IMR-90 (cell line): ENCODE measurements at regions not wholly inside any gene's neighbourhood (a gene's known extent, or its start where the extent isn't known, plus 50 kb on each side); places are given as distances from the start of the nearest gene placed in this dataset.
A peak's percentile ranks its signal among the peaks of the same experiment; 100 is the strongest.

ENCODE experiments used
- ATAC-seq: fragments of 200-7000 bp; cut with Tn5 transposase; 2 replicates; pipeline ENCODE4 v1.9.1; 2020; ENCODE audit warnings: low read depth, mild to moderate bottlenecking, moderate library complexity
- BruUV-seq: library from RNA; stranded (reverse); fragments of 400-500 nt; replicated peaks from 2 replicates; lab custom pipeline; 2021; lab: Mats Ljungman, UMichigan
- CTCF ChIA-PET: fragments of 300-600 bp; formaldehyde crosslinking; extraction: SDS; loops from one replicate; lab custom pipeline; 2021; ENCODE audit warnings: antibody characterized with exemption; lab: Yijun Ruan, JAX
- POLR2A ChIA-PET: fragments of 300-600 bp; sonication (Branson Sonifier 250); formaldehyde crosslinking; loops from one replicate; lab custom pipeline; 2022; ENCODE audit warnings: antibody characterized with exemption; ENCODE audit not compliant: unreplicated experiment; lab: Charles Lee
- DNase-seq: peaks from one replicate; pipeline ENCODE4 v3.0.0; 2013
- H2AFZ ChIP-seq: replicated peaks from 2 replicates; pipeline ENCODE3; 2013; ENCODE audit warnings: low read length, mild to moderate bottlenecking; ENCODE audit not compliant: poor library complexity
- H2AK5ac ChIP-seq: 2 replicates; pipeline ENCODE4 v1.6.1; 2013; ENCODE audit warnings: low read depth, low read length, inconsistent platforms
- H2AK9ac ChIP-seq: replicated peaks from 2 replicates; pipeline ENCODE3; 2013; ENCODE audit warnings: mild to moderate bottlenecking, low read depth, low read length, moderate library complexity; ENCODE audit not compliant: poor library complexity
- H2BK120ac ChIP-seq: 2 replicates; pipeline ENCODE4 v1.6.1; 2013; ENCODE audit warnings: low read depth, low read length, inconsistent platforms
- H2BK15ac ChIP-seq: 3 replicates; pipeline ENCODE4 v1.6.1; 2013; ENCODE audit warnings: low read depth, low read length, inconsistent platforms
- H2BK20ac ChIP-seq: 2 replicates; pipeline ENCODE4 v1.6.1; 2013; ENCODE audit warnings: low read depth, mild to moderate bottlenecking, inconsistent platforms, low read length, moderate library complexity
- H2BK5ac ChIP-seq: 2 replicates; pipeline ENCODE4 v1.6.1; 2013; ENCODE audit warnings: mild to moderate bottlenecking, low read depth, low read length, inconsistent platforms; ENCODE audit not compliant: poor library complexity, severe bottlenecking
- H3K14ac ChIP-seq: replicated peaks from 2 replicates; pipeline ENCODE4 v1.6.1; 2013; ENCODE audit warnings: low read depth, low read length, inconsistent platforms
- H3K18ac ChIP-seq: 2 replicates; pipeline ENCODE4 v1.6.1; 2013; ENCODE audit warnings: low read depth, low read length, control low read depth
- H3K23ac ChIP-seq: 2 replicates; pipeline ENCODE4 v1.6.1; 2013; ENCODE audit warnings: low read depth, low read length, inconsistent platforms
- H3K27ac ChIP-seq: 2 replicates; pipeline ENCODE4 v1.5.1; 2013; ENCODE audit warnings: mild to moderate bottlenecking, control low read depth, low read length; ENCODE audit not compliant: insufficient read depth
- H3K27me3 ChIP-seq: 2 replicates; pipeline ENCODE4 v1.6.1; 2013; ENCODE audit warnings: low read length; ENCODE audit not compliant: control insufficient read depth, insufficient read depth
- H3K36me3 ChIP-seq: 2 replicates; pipeline ENCODE4 v1.6.1; 2013; ENCODE audit warnings: low read length, mixed read lengths; ENCODE audit not compliant: control insufficient read depth, insufficient read depth
- H3K4ac ChIP-seq: 2 replicates; pipeline ENCODE4 v1.6.1; 2013; ENCODE audit warnings: low read depth, low read length, inconsistent platforms
- H3K4me1 ChIP-seq: 2 replicates; pipeline ENCODE4 v1.6.1; 2013; ENCODE audit warnings: low read length, mixed read lengths; ENCODE audit not compliant: control insufficient read depth, insufficient read depth
- H3K4me2 ChIP-seq: 2 replicates; pipeline ENCODE4 v1.6.1; 2013; ENCODE audit warnings: low read depth, mild to moderate bottlenecking, control low read depth, low read length, moderate library complexity
- H3K4me3 ChIP-seq: 2 replicates; pipeline ENCODE4 v1.5.1; 2013; ENCODE audit warnings: low read depth, mild to moderate bottlenecking, control low read depth, low read length, moderate library complexity; ENCODE audit not compliant: insufficient read depth
- H3K56ac ChIP-seq: 2 replicates; pipeline ENCODE4 v1.6.1; 2013; ENCODE audit warnings: low read length, inconsistent platforms; ENCODE audit not compliant: insufficient read depth; ENCODE audit errors: extremely low read depth
- H3K79me1 ChIP-seq, 2 experiments: 2 replicates each; pipeline ENCODE4 v1.6.1; 2013; ENCODE audit warnings: low read length in 2 of 2, inconsistent platforms in 1 of 2, low read depth in 1 of 2
- H3K9ac ChIP-seq: 2 replicates; pipeline ENCODE4 v1.6.1; 2013; ENCODE audit warnings: low read depth, low read length, control low read depth
- H3K9me1 ChIP-seq: 2 replicates; pipeline ENCODE4 v1.6.1; 2013; ENCODE audit warnings: low read length, inconsistent platforms; ENCODE audit not compliant: insufficient read depth
- H3K9me3 ChIP-seq: 2 replicates; pipeline ENCODE4 v1.6.1; 2013; ENCODE audit warnings: low read length; ENCODE audit not compliant: control insufficient read depth, insufficient read depth
- H4K20me1 ChIP-seq: 2 replicates; pipeline ENCODE4 v1.6.1; 2013; ENCODE audit warnings: low read length, inconsistent platforms; ENCODE audit not compliant: insufficient read depth
- H4K5ac ChIP-seq: 2 replicates; pipeline ENCODE4 v1.6.1; 2013; ENCODE audit warnings: mild to moderate bottlenecking, low read depth, low read length, control low read depth
- H4K8ac ChIP-seq, 2 experiments: 2 replicates each; pipeline ENCODE4 v1.6.1; 2013; ENCODE audit warnings: low read depth in 2 of 2, low read length in 2 of 2, control low read depth in 1 of 2, inconsistent platforms in 1 of 2
- H4K91ac ChIP-seq: 2 replicates; pipeline ENCODE4 v1.6.1; 2013; ENCODE audit warnings: low read depth, low read length, inconsistent platforms; ENCODE audit not compliant: insufficient read depth
- CEBPB ChIP-seq: IDR thresholded peaks from 2 replicates; pipeline ENCODE4 v1.6.1; 2012; ENCODE audit warnings: low read depth, low read length, improper control_type of control experiment
- ELK1 ChIP-seq: fragments of 150-350 bp; IDR thresholded peaks from 2 replicates; pipeline ENCODE4 v1.6.1; 2016; ENCODE audit warnings: low read depth, mild to moderate bottlenecking, low read length, moderate library complexity, borderline replicate concordance
- RFX5 ChIP-seq: IDR thresholded peaks from 2 replicates; pipeline ENCODE4 v1.8.0; 2012; ENCODE audit warnings: low read depth, mild to moderate bottlenecking, low read length, moderate library complexity
- WGBS, 2 experiments: methylation state at CpG; one replicate each; pipeline versions ENCODE4 v1.1.5 to v1.1.7; 2013; ENCODE audit warnings: missing lambda C conversion rate in 2 of 2; ENCODE audit not compliant: insufficient read length in 1 of 2; ENCODE audit errors: extremely low coverage in 2 of 2; 5-methylcytosine and 5-hydroxymethylcytosine counted together
- dilution Hi-C: fragments of 300-500 bp; cut with HindIII; formaldehyde crosslinking; loops from one replicate; pipeline ENCODE4 v1.14.3; 2018; ENCODE audit warnings: low sequenced_read_pairs; ENCODE audit not compliant: unreplicated experiment
- in situ Hi-C: fragments of 300-500 bp; cut with MboI; formaldehyde crosslinking; loops from 3 replicates; pipeline ENCODE4 v1.14.3; 2019; ENCODE audit warnings: low sequenced_read_pairs, inconsistent platforms, mixed read lengths
- intact Hi-C: fragments of 100-400 bp; cut with micrococcal nuclease; formaldehyde crosslinking; loops from 2 replicates; pipeline ENCODE4 v1.10.0; 2022

- TF ChIP-seq RFX5, result no peak
Observed at GRCh38 chr3:18135060-18135814, 289.9 kb downstream of the SATB1 start (continued).

GRCh38 chr3:18134386-18135059, 290.6 kb downstream of the SATB1 start:
- Histone ChIP-seq H3K36me3 (no peaks in the 10 kb centered on the region), H3K14ac (no peak overlapping the region), H3K4me3 (no peak overlapping the region), H2BK120ac (peak overlapping the region; percentile 35; the same call in 1 of the 2 replicates), H3K27me3 (no peaks in the 10 kb centered on the region), H2BK20ac (peak overlapping the region; percentile 27; the same call in 1 of the 2 replicates), H2AK9ac (no peak overlapping the region), H4K20me1 (no peaks in the 10 kb centered on the region), H4K91ac (no peak overlapping the region), H4K8ac (no peak overlapping the region), H3K4me1 (peaks cover 4% of the 10 kb centered on the region), H3K79me1 (no peaks in the 10 kb centered on the region), H2AK5ac (no peak overlapping the region), H2AFZ (no peak overlapping the region), H3K9ac (no peak overlapping the region), H3K4ac (0 out of 2 replicates have a peak overlapping the region, but pooled peaks have one; percentile 5), H3K18ac (peak overlapping the region; percentile 65; the same call in 1 of the 2 replicates), H2BK5ac (peak overlapping the region; percentile 18), H3K9me3 (no peaks in the 10 kb centered on the region), H3K9me1 (no peaks in the 10 kb centered on the region), H3K27ac (no peak overlapping the region), H3K4me2 (peak overlapping the region; percentile 60; the same call in 1 of the 2 replicates), H2BK15ac (no peak overlapping the region), H4K5ac (no peak overlapping the region), H3K56ac (no peak overlapping the region), H3K23ac (no peak overlapping the region)
- no peak for TF ChIP-seq ELK1
- TF ChIP-seq CEBPB, result peak; percentile 73
- no CpG with 5 or more reads among the region's 2 CpGs for WGBS, 2 experiments
- ATAC-seq (peak; percentile 72; the same call in 1 of the 2 replicates), DNase-seq (peak; percentile 71)
- POLR2A ChIA-PET, result no interaction called here
- CTCF ChIA-PET, result no interaction called here
- intact Hi-C loops (no loop called here), in situ Hi-C loops (no loop called here), dilution Hi-C loops (no loop called here)
- BruUV-seq, result no TSS peak
